Fibroblast of lung (primary cell): ENCODE measurements at regions not wholly inside any gene's neighbourhood (a gene's known extent, or its start where the extent isn't known, plus 50 kb on each side); places are given as distances from the start of the nearest gene placed in this dataset.

Source experiments
- EZH2 ChIP-seq: IDR thresholded peaks from 2 replicates; pipeline ENCODE4 v1.5.1; 2012; ENCODE audit warnings: low read length, control low read depth, mild to moderate bottlenecking; ENCODE audit errors: missing control alignments
- TF ChIP-seq, protein P1 (sequence below), 2 donors: IDR thresholded peaks in 1 of 2; conservative IDR thresholded peaks in 1 of 2; 1 replicate in 1 of 2; 2 replicates in 1 of 2; pipeline ENCODE4 v1.5.1; 2011 to 2012; ENCODE audit warnings: low read length in 2 of 2, control low read depth in 1 of 2, inconsistent platforms in 1 of 2, low read depth in 1 of 2, mild to moderate bottlenecking in 1 of 2

DNA sequence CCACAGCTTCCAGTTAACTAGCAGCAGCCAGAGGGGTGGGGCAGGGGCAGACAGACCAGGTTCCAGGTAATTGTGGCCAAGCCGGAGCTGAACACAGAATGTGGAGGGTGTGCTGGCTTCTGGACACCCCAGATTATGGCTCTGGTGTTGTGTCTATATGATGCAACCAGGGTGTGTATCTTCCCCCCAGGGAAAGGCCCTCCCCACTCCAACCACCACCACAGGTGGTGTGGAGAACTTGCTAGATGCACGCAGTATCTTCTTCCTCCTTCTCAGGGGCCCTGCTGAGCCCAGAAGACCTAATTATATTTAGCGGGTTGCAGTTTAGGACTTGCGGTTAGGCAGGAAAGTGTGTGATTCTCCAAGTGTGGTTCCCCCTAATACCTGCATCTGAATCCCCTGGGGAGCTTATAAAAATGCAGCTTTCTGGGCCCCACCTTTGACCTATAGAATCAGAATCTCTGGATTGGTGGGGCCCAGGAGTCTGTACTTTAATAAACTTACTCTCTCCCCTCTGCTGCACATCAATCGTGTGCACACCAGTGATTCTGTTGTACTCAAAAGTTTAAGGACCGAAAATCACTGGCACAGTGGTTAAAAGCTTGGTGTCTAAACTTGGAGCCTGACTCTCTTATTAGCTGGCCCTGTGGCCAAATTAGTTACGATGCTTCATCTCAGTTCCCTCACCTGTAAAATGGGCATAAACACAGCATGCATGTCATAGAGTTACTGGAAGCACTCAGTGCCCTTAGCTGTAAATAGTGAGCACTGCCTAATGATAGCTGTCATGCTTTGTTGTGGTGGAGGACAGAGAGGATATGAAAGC is 379.1 kb upstream of the PROK2 start:
- no peak for TF ChIP-seq EZH2
- TF ChIP-seq, protein P1, sequence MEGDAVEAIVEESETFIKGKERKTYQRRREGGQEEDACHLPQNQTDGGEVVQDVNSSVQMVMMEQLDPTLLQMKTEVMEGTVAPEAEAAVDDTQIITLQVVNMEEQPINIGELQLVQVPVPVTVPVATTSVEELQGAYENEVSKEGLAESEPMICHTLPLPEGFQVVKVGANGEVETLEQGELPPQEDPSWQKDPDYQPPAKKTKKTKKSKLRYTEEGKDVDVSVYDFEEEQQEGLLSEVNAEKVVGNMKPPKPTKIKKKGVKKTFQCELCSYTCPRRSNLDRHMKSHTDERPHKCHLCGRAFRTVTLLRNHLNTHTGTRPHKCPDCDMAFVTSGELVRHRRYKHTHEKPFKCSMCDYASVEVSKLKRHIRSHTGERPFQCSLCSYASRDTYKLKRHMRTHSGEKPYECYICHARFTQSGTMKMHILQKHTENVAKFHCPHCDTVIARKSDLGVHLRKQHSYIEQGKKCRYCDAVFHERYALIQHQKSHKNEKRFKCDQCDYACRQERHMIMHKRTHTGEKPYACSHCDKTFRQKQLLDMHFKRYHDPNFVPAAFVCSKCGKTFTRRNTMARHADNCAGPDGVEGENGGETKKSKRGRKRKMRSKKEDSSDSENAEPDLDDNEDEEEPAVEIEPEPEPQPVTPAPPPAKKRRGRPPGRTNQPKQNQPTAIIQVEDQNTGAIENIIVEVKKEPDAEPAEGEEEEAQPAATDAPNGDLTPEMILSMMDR (conservative IDR thresholded peaks at IDR 0.05 in 1 of 2, IDR thresholded peaks at IDR 0.05 in 1 of 2; ENCODE audit: low read depth in 1 of 2, low read length in 2 of 2) = no peak
